Immature natural killer cell (primary cell): ENCODE measurements at regions not wholly inside any gene's neighbourhood (a gene's known extent, or its start where the extent isn't known, plus 50 kb on each side); places are given as distances from the start of the nearest gene placed in this dataset.

ENCODE experiments used
- DNase-seq, 3 donors: peaks; one replicate each; pipeline ENCODE4 v3.0.0; 2022; ENCODE audit warnings: mixed read lengths in 1 of 3
- H3K27ac Mint-ChIP-seq, 6 donors: one replicate each; pipeline ENCODE4 v1.8.0; 2020; ENCODE audit warnings: mixed read lengths in 6 of 6, mild to moderate bottlenecking in 5 of 6, inconsistent platforms in 4 of 6, moderate library complexity in 3 of 6
- H3K27me3 Mint-ChIP-seq, 3 donors: one replicate each; pipeline ENCODE4 v1.8.0; 2020 to 2021; ENCODE audit warnings: low read depth in 3 of 3, mild to moderate bottlenecking in 3 of 3, mixed read lengths in 3 of 3, moderate library complexity in 3 of 3, inconsistent platforms in 1 of 3
- H3K36me3 Mint-ChIP-seq, 3 donors: one replicate each; pipeline ENCODE4 v1.8.0; 2020; ENCODE audit warnings: mixed read lengths in 3 of 3, inconsistent platforms in 2 of 3, mild to moderate bottlenecking in 2 of 3
- H3K4me1 Mint-ChIP-seq, 2 donors: one replicate each; pipeline ENCODE4 v1.8.0; 2020; ENCODE audit warnings: inconsistent platforms in 2 of 2, mild to moderate bottlenecking in 2 of 2, mixed read lengths in 2 of 2, moderate library complexity in 1 of 2
- H3K4me3 Mint-ChIP-seq, 5 donors: one replicate each; pipeline ENCODE4 v1.8.0; 2020; ENCODE audit warnings: mild to moderate bottlenecking in 5 of 5, mixed read lengths in 5 of 5, inconsistent platforms in 3 of 5, moderate library complexity in 3 of 5
- H3K9me3 Mint-ChIP-seq, 6 donors: one replicate each; pipeline ENCODE4 v1.8.0; 2020; ENCODE audit warnings: mild to moderate bottlenecking in 6 of 6, mixed read lengths in 6 of 6, inconsistent platforms in 4 of 6, moderate library complexity in 3 of 6

DNA sequence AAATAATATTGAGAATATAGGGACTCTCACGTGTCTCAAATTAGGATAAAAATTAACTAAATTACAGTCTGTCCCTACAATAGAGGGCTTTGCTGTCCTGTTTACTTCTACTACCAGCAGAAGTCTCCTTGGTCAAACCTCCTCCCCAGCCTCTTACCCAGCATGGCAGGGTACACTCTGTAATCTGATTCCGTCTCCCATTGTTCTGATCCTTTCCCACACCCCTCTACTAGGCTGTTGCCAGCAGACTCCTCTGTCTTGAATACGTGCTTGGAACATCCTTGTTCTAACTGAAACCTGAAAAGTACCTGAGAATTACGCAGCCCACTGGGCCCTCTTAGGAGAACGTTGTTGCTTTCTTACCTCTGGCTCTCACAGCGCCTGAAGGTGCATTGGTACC lies 112.2 kb upstream of the PREP start:
- H3K4me3 Mint-ChIP-seq, result no peak overlapping the region
- no peak for DNase-seq
- H3K4me1 Mint-ChIP-seq, result no peaks in the 10 kb centered on the region
- H3K27me3 Mint-ChIP-seq, result peaks cover 0 to 5% (median 4%) of the 10 kb centered on the region in 3 donors
- H3K36me3 Mint-ChIP-seq, result peaks cover 0 to 4% (median 0%) of the 10 kb centered on the region in 3 donors
- H3K9me3 Mint-ChIP-seq, result peaks cover 0 to 3% (median 0%) of the 10 kb centered on the region in 6 donors
- H3K27ac Mint-ChIP-seq, result no peak overlapping the region

GRCh38 chr6:105514306-105514705 lies 111.4 kb upstream of the PREP start:
- Mint-ChIP-seq H3K27ac (no peak overlapping the region), H3K4me1 (no peaks in the 10 kb centered on the region), H3K9me3 (peaks cover 0 to 3% (median 0%) of the 10 kb centered on the region in 6 donors), H3K4me3 (no peak overlapping the region), H3K27me3 (peaks cover 0 to 5% (median 4%) of the 10 kb centered on the region in 3 donors), H3K36me3 (peaks cover 0 to 4% (median 0%) of the 10 kb centered on the region in 3 donors)
- no peak for DNase-seq

- Mint-ChIP-seq H3K4me3 (no peak overlapping the region), H3K4me1 (no peaks in the 10 kb centered on the region), H3K27ac (no peak overlapping the region), H3K36me3 (no peaks in the 10 kb centered on the region), H3K27me3 (peaks cover 0 to 9% (median 2%) of the 10 kb centered on the region in 3 donors), H3K9me3 (no peaks in the 10 kb centered on the region)
- DNase-seq, result no peak
These were observed 108.8 kb upstream of the PREP start for GRCh38 chr6:105511639-105512038.

- Mint-ChIP-seq H3K36me3 (no peaks in the 10 kb centered on the region), H3K4me1 (no peaks in the 10 kb centered on the region), H3K27ac (no peak overlapping the region), H3K9me3 (no peaks in the 10 kb centered on the region), H3K4me3 (no peak overlapping the region), H3K27me3 (peaks cover 0 to 9% (median 2%) of the 10 kb centered on the region in 3 donors)
- no peak for DNase-seq
These were observed 107.9 kb upstream of the PREP start for GRCh38 chr6:105510746-105511145.

DNA sequence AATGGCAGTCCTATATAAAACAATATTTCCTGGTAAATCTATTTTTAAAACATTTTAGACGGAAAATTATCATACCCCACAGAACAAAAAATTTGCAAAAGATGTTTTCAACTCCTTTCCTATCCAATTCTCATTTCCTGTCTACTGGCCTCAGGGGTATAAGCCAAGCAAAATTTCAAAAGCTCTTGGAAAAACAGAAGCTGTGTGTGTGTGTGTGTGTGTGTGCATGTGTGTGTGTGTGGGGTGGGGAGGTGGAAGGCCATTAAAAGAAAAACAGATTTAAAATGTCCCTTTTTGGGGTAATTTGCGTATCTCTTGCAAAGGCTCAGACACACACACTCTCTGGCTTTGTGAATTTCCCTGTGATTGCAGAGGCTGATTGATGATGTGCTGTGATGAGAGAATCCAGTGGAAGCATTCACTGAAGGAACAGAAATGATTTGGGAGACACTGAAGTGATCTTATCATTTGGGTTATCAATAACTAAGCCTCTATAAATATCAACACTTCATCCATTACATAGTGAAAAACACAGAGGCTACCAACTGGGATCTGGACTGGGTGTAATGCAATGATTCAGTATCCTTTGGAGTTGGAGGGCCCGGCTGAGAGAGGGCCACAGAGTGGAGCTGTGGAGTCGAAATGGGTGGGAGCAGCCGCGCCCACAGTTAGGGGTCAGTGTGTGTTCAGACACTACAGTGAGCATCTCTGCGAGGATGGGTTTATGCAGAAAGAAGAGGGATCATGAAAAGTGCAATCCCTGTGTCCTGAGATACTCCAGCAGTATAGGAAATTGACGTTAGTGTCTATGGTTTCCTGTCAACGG lies 106.8 kb upstream of the PREP start:
- Mint-ChIP-seq H3K27ac (no peak overlapping the region), H3K4me1 (no peaks in the 10 kb centered on the region), H3K9me3 (peaks cover 0 to under 1% (median 0%) of the 10 kb centered on the region in 6 donors), H3K4me3 (no peak overlapping the region), H3K36me3 (no peaks in the 10 kb centered on the region), H3K27me3 (peaks cover 0 to 8% (median 0%) of the 10 kb centered on the region in 3 donors)
- DNase-seq, result no peak

DNA sequence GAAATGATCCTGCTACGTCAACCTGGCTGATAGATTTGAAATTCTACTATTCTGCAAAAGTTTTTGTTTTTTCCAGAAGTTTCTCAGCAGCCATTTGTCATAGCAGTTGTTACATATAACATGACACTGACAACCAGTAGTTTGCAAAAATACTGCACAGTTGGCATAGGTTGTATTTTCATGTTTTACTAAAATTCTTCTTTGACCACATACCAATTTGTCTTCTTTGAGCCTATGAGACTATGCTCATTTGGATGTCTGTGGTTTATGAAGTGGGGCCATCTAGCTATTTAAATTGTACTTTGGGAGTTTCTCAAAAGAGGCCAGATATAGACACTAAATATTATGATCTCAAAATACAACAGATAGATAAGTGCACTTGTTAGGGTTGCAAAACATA lies 104.9 kb upstream of the PREP start:
- Mint-ChIP-seq H3K36me3 (no peaks in the 10 kb centered on the region), H3K4me3 (no peak overlapping the region), H3K4me1 (no peaks in the 10 kb centered on the region), H3K9me3 (peaks cover 0 to 2% (median 0%) of the 10 kb centered on the region in 6 donors), H3K27ac (no peak overlapping the region), H3K27me3 (peaks cover 0 to 8% (median 0%) of the 10 kb centered on the region in 3 donors)
- no peak for DNase-seq

DNA sequence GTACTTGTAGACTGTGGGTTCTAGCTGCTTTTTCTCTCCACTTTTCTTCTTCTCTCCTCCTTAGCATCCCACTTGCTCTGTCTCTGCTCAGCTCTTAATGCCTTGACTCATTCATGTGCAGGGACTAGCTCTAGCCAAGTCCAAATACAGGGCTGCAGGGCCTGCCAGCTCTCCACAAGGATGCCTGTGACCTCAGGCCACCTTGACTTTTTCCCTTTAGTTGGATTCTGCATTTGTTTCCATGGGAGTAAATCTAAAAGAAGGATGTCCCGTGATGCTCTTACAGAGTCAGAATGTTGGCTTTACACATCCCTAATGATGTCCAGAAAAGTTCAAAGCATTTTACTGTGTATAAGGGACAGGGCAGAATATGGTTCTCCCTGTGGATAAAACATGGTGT lies 101.8 kb upstream of the PREP start:
- H3K9me3 Mint-ChIP-seq, result peaks cover 0 to 2% (median 0%) of the 10 kb centered on the region in 6 donors
- no peaks in the 10 kb centered on the region for H3K36me3 Mint-ChIP-seq
- no peaks in the 10 kb centered on the region for H3K4me1 Mint-ChIP-seq
- no peak overlapping the region for H3K4me3 Mint-ChIP-seq
- no peak overlapping the region for H3K27ac Mint-ChIP-seq
- H3K27me3 Mint-ChIP-seq, result peaks cover 0 to 8% (median 0%) of the 10 kb centered on the region in 3 donors
- DNase-seq, result no peak

- no peak overlapping the region for H3K27ac Mint-ChIP-seq
- H3K4me3 Mint-ChIP-seq, result no peak overlapping the region
- no peaks in the 10 kb centered on the region for H3K4me1 Mint-ChIP-seq
- H3K27me3 Mint-ChIP-seq, result peaks cover 0 to 7% (median 0%) of the 10 kb centered on the region in 3 donors
- peaks cover 0 to 2% (median 0%) of the 10 kb centered on the region in 6 donors for H3K9me3 Mint-ChIP-seq
- no peaks in the 10 kb centered on the region for H3K36me3 Mint-ChIP-seq
- no peak for DNase-seq
These were observed 100.8 kb upstream of the PREP start for GRCh38 chr6:105503641-105504040.

- no peak overlapping the region for H3K4me3 Mint-ChIP-seq
- no peak overlapping the region for H3K27ac Mint-ChIP-seq
- H3K36me3 Mint-ChIP-seq, result no peaks in the 10 kb centered on the region
- H3K9me3 Mint-ChIP-seq, result peaks cover 0 to 2% (median 0%) of the 10 kb centered on the region in 6 donors
- no peaks in the 10 kb centered on the region for H3K4me1 Mint-ChIP-seq
- DNase-seq, result no peak
- H3K27me3 Mint-ChIP-seq, result peaks cover 0 to 8% (median 0%) of the 10 kb centered on the region in 3 donors
These were observed 99.0 kb upstream of the PREP start for GRCh38 chr6:105501826-105502344.

DNA sequence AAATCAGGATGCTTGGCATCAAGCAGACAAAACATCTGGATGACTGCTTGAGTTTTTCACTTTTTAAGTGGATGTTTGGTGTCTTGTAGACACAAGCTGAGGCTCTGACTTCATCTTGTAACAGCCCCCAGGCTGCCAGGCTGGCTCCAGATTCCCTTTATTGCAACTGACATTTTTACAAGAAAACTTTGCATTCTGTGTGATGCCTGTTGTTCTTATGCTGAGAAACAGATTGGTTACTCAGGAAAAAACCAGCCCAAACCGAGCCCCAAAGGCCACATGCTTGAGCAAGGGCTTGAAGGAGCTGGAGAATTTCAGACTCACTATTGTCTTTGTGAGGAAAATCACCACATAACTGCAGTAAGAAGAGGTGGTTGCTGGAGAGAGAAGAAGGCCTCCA lies 98.4 kb upstream of the PREP start:
- no peak overlapping the region for H3K4me3 Mint-ChIP-seq
- peaks cover 0 to 4% (median 0%) of the 10 kb centered on the region in 3 donors for H3K27me3 Mint-ChIP-seq
- no peaks in the 10 kb centered on the region for H3K36me3 Mint-ChIP-seq
- H3K27ac Mint-ChIP-seq, result no peak overlapping the region
- no peak for DNase-seq
- peaks cover 0 to 2% (median 0%) of the 10 kb centered on the region in 6 donors for H3K9me3 Mint-ChIP-seq
- H3K4me1 Mint-ChIP-seq, result no peaks in the 10 kb centered on the region

DNA sequence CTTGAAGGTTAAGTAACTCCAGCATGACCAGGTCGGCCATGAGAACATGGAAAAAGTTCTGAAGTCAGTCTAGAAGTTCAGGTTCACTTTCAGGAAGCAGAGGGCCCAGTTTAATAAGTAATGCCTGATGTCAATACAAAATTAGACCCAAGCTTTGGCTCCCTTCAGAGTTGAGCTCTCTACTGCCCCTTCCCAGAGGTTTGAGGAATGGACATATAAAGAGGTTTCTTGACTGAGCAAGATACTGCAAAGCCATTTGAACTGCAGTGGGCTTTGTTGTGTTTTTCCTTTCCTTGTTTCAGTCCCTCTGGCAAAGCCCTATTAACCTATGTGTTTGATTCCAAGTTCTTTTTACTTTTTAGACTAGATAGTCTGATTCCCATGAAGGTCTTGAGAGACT lies 97.8 kb upstream of the PREP start:
- Mint-ChIP-seq H3K4me1 (no peaks in the 10 kb centered on the region), H3K9me3 (peaks cover 0 to 2% (median 0%) of the 10 kb centered on the region in 6 donors), H3K27me3 (peaks cover 0 to 4% (median 0%) of the 10 kb centered on the region in 3 donors), H3K36me3 (no peaks in the 10 kb centered on the region), H3K4me3 (no peak overlapping the region), H3K27ac (peak overlapping the region in 1 of 6 donors; percentile 15)
- DNase-seq, result no peak

DNA sequence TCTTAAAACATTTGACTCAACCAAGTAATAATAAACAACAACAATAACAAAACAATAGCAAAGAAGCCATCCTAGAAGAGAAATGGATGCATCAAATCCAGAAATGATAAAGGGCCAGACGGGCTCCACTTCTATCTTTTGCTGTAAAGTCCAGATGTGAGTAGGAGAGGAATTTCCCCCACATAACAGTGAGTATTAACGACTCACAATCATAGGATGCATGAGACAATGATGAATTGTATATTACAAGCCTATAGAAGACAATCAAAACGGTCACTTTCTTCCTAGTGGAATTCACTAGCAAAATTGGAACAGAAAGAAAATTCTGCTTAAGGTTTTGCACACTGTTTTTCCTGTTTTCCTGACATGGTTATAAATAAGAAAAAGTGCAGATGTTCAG lies 97.0 kb upstream of the PREP start:
- no peak for DNase-seq
- Mint-ChIP-seq H3K4me1 (no peaks in the 10 kb centered on the region), H3K4me3 (no peak overlapping the region), H3K36me3 (no peaks in the 10 kb centered on the region), H3K9me3 (peaks cover 0 to 2% (median 0%) of the 10 kb centered on the region in 6 donors), H3K27me3 (peaks cover 0 to 1% (median 0%) of the 10 kb centered on the region in 3 donors), H3K27ac (no peak overlapping the region)

GRCh38 chr6:105499136-105499870 lies 96.4 kb upstream of the PREP start:
- Mint-ChIP-seq H3K4me1 (no peaks in the 10 kb centered on the region), H3K4me3 (no peak overlapping the region), H3K27ac (no peak overlapping the region), H3K27me3 (peaks cover 0 to 1% (median 0%) of the 10 kb centered on the region in 3 donors), H3K9me3 (no peaks in the 10 kb centered on the region), H3K36me3 (no peaks in the 10 kb centered on the region)
- no peak for DNase-seq

DNA sequence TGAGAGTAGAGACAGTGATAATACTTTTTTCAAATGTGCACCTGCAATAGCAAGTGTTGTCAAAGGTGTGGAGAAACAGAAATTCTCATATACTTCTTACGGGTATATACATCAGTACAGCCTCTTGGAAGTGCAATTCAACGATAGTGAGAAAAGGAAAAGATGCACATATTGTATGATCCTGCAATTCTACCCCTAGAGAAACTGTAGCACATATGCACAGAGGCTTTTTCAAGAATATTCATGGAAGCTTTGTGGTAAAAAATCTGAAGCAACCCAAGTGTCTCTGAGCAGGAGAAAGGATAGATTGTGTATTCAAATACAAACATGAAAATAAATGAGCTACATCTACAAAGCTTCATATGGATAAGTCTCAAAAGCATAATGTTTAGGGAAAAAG lies 94.7 kb upstream of the PREP start:
- DNase-seq, result no peak
- no peak overlapping the region for H3K4me3 Mint-ChIP-seq
- no peaks in the 10 kb centered on the region for H3K9me3 Mint-ChIP-seq
- no peak overlapping the region for H3K27ac Mint-ChIP-seq
- peaks cover 0 to 1% (median 0%) of the 10 kb centered on the region in 3 donors for H3K27me3 Mint-ChIP-seq
- no peaks in the 10 kb centered on the region for H3K36me3 Mint-ChIP-seq
- H3K4me1 Mint-ChIP-seq, result no peaks in the 10 kb centered on the region
